ENCODE measurements at regions not wholly inside any gene's neighbourhood (a gene's known extent, or its start where the extent isn't known, plus 50 kb on each side); places are given as distances from the start of the nearest gene placed in this dataset.

DNA sequence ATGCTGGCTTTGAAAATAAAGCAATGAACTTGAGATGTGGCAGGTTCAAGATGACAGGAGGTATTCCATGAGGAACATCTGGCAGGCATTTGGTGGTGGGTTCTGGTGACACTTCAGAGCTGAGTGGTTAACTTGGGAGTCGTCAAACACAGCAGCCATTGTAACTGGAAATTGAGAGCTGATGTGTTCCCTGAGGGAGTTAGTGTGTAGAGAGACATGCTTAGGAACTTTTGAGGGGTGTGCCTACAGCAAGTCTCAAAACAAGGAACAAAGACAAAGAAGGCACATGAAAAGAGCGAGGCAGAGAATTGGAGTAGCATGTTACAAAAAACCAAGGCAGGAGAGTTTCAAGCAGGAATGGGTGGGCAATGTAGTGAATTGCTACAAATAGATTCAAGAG, 53.9 kb upstream of the KL start:
- TF ChIP-seq, protein P1, sequence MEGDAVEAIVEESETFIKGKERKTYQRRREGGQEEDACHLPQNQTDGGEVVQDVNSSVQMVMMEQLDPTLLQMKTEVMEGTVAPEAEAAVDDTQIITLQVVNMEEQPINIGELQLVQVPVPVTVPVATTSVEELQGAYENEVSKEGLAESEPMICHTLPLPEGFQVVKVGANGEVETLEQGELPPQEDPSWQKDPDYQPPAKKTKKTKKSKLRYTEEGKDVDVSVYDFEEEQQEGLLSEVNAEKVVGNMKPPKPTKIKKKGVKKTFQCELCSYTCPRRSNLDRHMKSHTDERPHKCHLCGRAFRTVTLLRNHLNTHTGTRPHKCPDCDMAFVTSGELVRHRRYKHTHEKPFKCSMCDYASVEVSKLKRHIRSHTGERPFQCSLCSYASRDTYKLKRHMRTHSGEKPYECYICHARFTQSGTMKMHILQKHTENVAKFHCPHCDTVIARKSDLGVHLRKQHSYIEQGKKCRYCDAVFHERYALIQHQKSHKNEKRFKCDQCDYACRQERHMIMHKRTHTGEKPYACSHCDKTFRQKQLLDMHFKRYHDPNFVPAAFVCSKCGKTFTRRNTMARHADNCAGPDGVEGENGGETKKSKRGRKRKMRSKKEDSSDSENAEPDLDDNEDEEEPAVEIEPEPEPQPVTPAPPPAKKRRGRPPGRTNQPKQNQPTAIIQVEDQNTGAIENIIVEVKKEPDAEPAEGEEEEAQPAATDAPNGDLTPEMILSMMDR (IDR thresholded peaks at IDR 0.05; ENCODE audit: low read length) = no peak
- no peak for TF ChIP-seq EZH2 (optimal IDR thresholded peaks at IDR 0.05; ENCODE audit: low read depth, low read length)

Data from MM.1S (cell line).